MM.1S (cell line): ENCODE measurements at regions not wholly inside any gene's neighbourhood (a gene's known extent, or its start where the extent isn't known, plus 50 kb on each side); places are given as distances from the start of the nearest gene placed in this dataset.

Experiments
- DNase-seq: peaks from one replicate; pipeline ENCODE4 v3.0.0-alpha.2; 2015
- H2AFZ ChIP-seq: fragments of 300-600 bp; sonication (generic); 2 replicates; pipeline ENCODE4 v1.6.0; 2016; ENCODE audit warnings: antibody characterized with exemption, low read length
- H3F3A ChIP-seq: fragments of 300-600 bp; sonication (generic); 2 replicates; pipeline ENCODE4 v1.6.1; 2016; ENCODE audit warnings: mild to moderate bottlenecking, antibody characterized with exemption, low read length, moderate library complexity, mixed read lengths; ENCODE audit not compliant: insufficient read depth
- H3K27ac ChIP-seq: fragments of 300-600 bp; sonication (generic); 2 replicates; pipeline ENCODE4 v1.5.1; 2016; ENCODE audit warnings: mild to moderate bottlenecking, low read length
- H3K27me3 ChIP-seq: fragments of 300-600 bp; sonication (generic); replicated peaks from 2 replicates; pipeline ENCODE4 v1.6.0; 2016; ENCODE audit warnings: low read length; ENCODE audit not compliant: insufficient read depth
- H3K36me3 ChIP-seq: fragments of 300-600 bp; sonication (generic); replicated peaks from 2 replicates; pipeline ENCODE4 v1.6.1; 2016; ENCODE audit warnings: mild to moderate bottlenecking, low read length, mixed read lengths; ENCODE audit not compliant: insufficient read depth
- H3K4me1 ChIP-seq: fragments of 300-600 bp; sonication (generic); 2 replicates; pipeline ENCODE4 v1.6.1; 2016; ENCODE audit warnings: low read length, mixed read lengths
- H3K4me2 ChIP-seq: fragments of 300-600 bp; sonication (generic); 2 replicates; pipeline ENCODE4 v1.6.0; 2016; ENCODE audit warnings: low read depth, low read length
- H3K4me3 ChIP-seq: fragments of 300-600 bp; sonication (generic); 2 replicates; pipeline ENCODE4 v1.5.1; 2016; ENCODE audit warnings: low read length, mixed read lengths
- H3K79me2 ChIP-seq: fragments of 300-600 bp; sonication (generic); 2 replicates; pipeline ENCODE4 v1.6.1; 2016; ENCODE audit warnings: mixed run types, low read length, mixed read lengths
- H3K9ac ChIP-seq: fragments of 300-600 bp; sonication (generic); 2 replicates; pipeline ENCODE4 v1.6.1; 2016; ENCODE audit warnings: low read length, mixed read lengths
- H3K9me2 ChIP-seq: fragments of 300-600 bp; sonication (generic); replicated peaks from 2 replicates; pipeline ENCODE4 v1.6.1; 2016; ENCODE audit warnings: mild to moderate bottlenecking, low read length, mixed read lengths; ENCODE audit not compliant: insufficient read depth
- H3K9me3 ChIP-seq: fragments of 300-600 bp; sonication (generic); replicated peaks from 2 replicates; pipeline ENCODE4 v1.6.1; 2016; ENCODE audit warnings: mild to moderate bottlenecking, low read length, mixed read lengths; ENCODE audit not compliant: insufficient read depth
- H4K20me1 ChIP-seq: fragments of 300-600 bp; sonication (generic); 2 replicates; pipeline ENCODE4 v1.6.1; 2016; ENCODE audit warnings: mild to moderate bottlenecking, low read length, moderate library complexity, mixed read lengths; ENCODE audit not compliant: insufficient read depth
- CTCF ChIP-seq: fragments of 300-600 bp; sonication (generic); IDR thresholded peaks from 2 replicates; pipeline ENCODE4 v1.5.1; 2016; ENCODE audit warnings: antibody characterized with exemption, low read length, mixed read lengths
- EZH2 ChIP-seq: fragments of 300-600 bp; sonication (generic); optimal IDR thresholded peaks from 2 replicates; pipeline ENCODE3; 2017; ENCODE audit warnings: low read depth, mild to moderate bottlenecking, antibody characterized with exemption, low read length, mixed read lengths
- EZH2phosphoT487 ChIP-seq: fragments of 300-600 bp; sonication (generic); IDR thresholded peaks from 2 replicates; pipeline ENCODE4 v1.6.1; 2018; ENCODE audit warnings: antibody characterized with exemption, low read length

GRCh38 chr10:129078346-129078745 is 388.7 kb upstream of the MGMT start:
- Histone ChIP-seq H3K9ac (no peak overlapping the region), H3K9me3 (no peaks in the 10 kb centered on the region), H4K20me1 (no peaks in the 10 kb centered on the region), H3K4me2 (no peak overlapping the region), H3K36me3 (no peaks in the 10 kb centered on the region), H3F3A (peaks cover 6% of the 10 kb centered on the region), H2AFZ (no peak overlapping the region), H3K4me3 (no peak overlapping the region), H3K27me3 (no peaks in the 10 kb centered on the region), H3K27ac (no peak overlapping the region), H3K4me1 (peaks cover 8% of the 10 kb centered on the region), H3K9me2 (no peaks in the 10 kb centered on the region), H3K79me2 (no peaks in the 10 kb centered on the region)
- TF ChIP-seq EZH2phosphoT487 (no peak), EZH2 (no peak), CTCF (no peak)
- DNase-seq, result no peak

- H3K4me2 ChIP-seq, result no peak overlapping the region
Measured at GRCh38 chr10:129078746-129079145, 388.3 kb upstream of the MGMT start.

GRCh38 chr10:129079705-129080104 is 387.3 kb upstream of the MGMT start:
- no peak overlapping the region for H3K9ac ChIP-seq
- H2AFZ ChIP-seq, result no peak overlapping the region
- H3K36me3 ChIP-seq, result no peaks in the 10 kb centered on the region
- H3F3A ChIP-seq, result no peaks in the 10 kb centered on the region; the same call in 1 of the 2 replicates
- no peak for TF ChIP-seq CTCF
- no peak for TF ChIP-seq EZH2phosphoT487
- TF ChIP-seq EZH2, result no peak
- H3K4me3 ChIP-seq, result no peak overlapping the region
- no peaks in the 10 kb centered on the region for H3K9me3 ChIP-seq
- H3K9me2 ChIP-seq, result no peaks in the 10 kb centered on the region
- H3K79me2 ChIP-seq, result no peaks in the 10 kb centered on the region
- no peaks in the 10 kb centered on the region for H3K27me3 ChIP-seq
- peaks cover 8% of the 10 kb centered on the region for H3K4me1 ChIP-seq
- no peak for DNase-seq
- H3K4me2 ChIP-seq, result no peak overlapping the region
- no peaks in the 10 kb centered on the region for H4K20me1 ChIP-seq
- H3K27ac ChIP-seq, result no peak overlapping the region

More at GRCh38 chr10:129078746-129079145, 388.3 kb upstream of the MGMT start:
- H3F3A ChIP-seq, result peaks cover 5% of the 10 kb centered on the region
- no peaks in the 10 kb centered on the region for H4K20me1 ChIP-seq
- no peaks in the 10 kb centered on the region for H3K27me3 ChIP-seq
- TF ChIP-seq EZH2, result no peak
- TF ChIP-seq EZH2phosphoT487, result no peak
- TF ChIP-seq CTCF, result no peak
- H3K9ac ChIP-seq, result no peak overlapping the region
- no peaks in the 10 kb centered on the region for H3K36me3 ChIP-seq
- H2AFZ ChIP-seq, result no peak overlapping the region
- H3K9me3 ChIP-seq, result no peaks in the 10 kb centered on the region
- H3K79me2 ChIP-seq, result no peaks in the 10 kb centered on the region
- no peak overlapping the region for H3K4me3 ChIP-seq
- H3K27ac ChIP-seq, result no peak overlapping the region
- peaks cover 8% of the 10 kb centered on the region for H3K4me1 ChIP-seq
- H3K9me2 ChIP-seq, result no peaks in the 10 kb centered on the region
- no peak for DNase-seq
